HS-5 (cell line): ENCODE measurements at regions not wholly inside any gene's neighbourhood (a gene's known extent, or its start where the extent isn't known, plus 50 kb on each side); places are given as distances from the start of the nearest gene placed in this dataset.
"Not testable (repeated sequence)": the region's sequence is repeated elsewhere in the genome, so short reads cannot be mapped to it uniquely, and the experiment has no call there.

Experiments
- DNase-seq: peaks from one replicate; pipeline ENCODE4 v3.0.0-alpha.2; 2012; ENCODE audit warnings: low read depth

GRCh38 chr6:80454661-80455365, 348.3 kb downstream of the BCKDHB start:
- DNase-seq, result peak; percentile 54

GRCh38 chr6:80454197-80454596, 347.7 kb downstream of the BCKDHB start:
- DNase-seq, result peak; percentile 88

- no peak for DNase-seq
Measured at GRCh38 chr6:80449726-80450125, 343.3 kb downstream of the BCKDHB start.

- DNase-seq, result no peak
Measured at GRCh38 chr6:80446454-80447045, 340.1 kb downstream of the BCKDHB start.

- no peak for DNase-seq
Measured at GRCh38 chr6:80445751-80446150, 339.3 kb downstream of the BCKDHB start.

- DNase-seq, result no peak
Measured at GRCh38 chr6:80442366-80442765, 335.9 kb downstream of the BCKDHB start.

GRCh38 chr6:80441131-80441530, 334.7 kb downstream of the BCKDHB start:
- DNase-seq, result no peak

- no peak for DNase-seq
Measured at GRCh38 chr6:80440496-80441115, 334.1 kb downstream of the BCKDHB start.

- no peak for DNase-seq
Measured at GRCh38 chr6:80439721-80440470, 333.4 kb downstream of the BCKDHB start.

- DNase-seq, result peak; percentile 85
Measured at GRCh38 chr6:80438772-80439171, 332.3 kb downstream of the BCKDHB start.

- DNase-seq, result no peak
Measured at GRCh38 chr6:80437801-80438200, 331.3 kb downstream of the BCKDHB start.

- DNase-seq, result no peak
Measured at GRCh38 chr6:80437221-80437620, 330.8 kb downstream of the BCKDHB start.

GRCh38 chr6:80436663-80437062, 330.2 kb downstream of the BCKDHB start:
- no peak for DNase-seq

GRCh38 chr6:80435457-80435856, 329.0 kb downstream of the BCKDHB start:
- no peak for DNase-seq

- DNase-seq, result no peak
Measured at GRCh38 chr6:80434691-80435350, 328.4 kb downstream of the BCKDHB start.

GRCh38 chr6:80433673-80434025, 327.2 kb downstream of the BCKDHB start:
- DNase-seq, result no peak

GRCh38 chr6:80433010-80433672, 326.7 kb downstream of the BCKDHB start:
- no peak for DNase-seq

GRCh38 chr6:80425089-80425823, 318.8 kb downstream of the BCKDHB start:
- peak; percentile 94 for DNase-seq

- no peak for DNase-seq
Measured at GRCh38 chr6:80411486-80411885, 305.0 kb downstream of the BCKDHB start.

GRCh38 chr6:80407976-80408375, 301.5 kb downstream of the BCKDHB start:
- DNase-seq, result not testable (repeated sequence)

- no peak for DNase-seq
Measured at GRCh38 chr6:80404889-80405288, 298.4 kb downstream of the BCKDHB start.
